ENCODE measurements at regions not wholly inside any gene's neighbourhood (a gene's known extent, or its start where the extent isn't known, plus 50 kb on each side); places are given as distances from the start of the nearest gene placed in this dataset.
"Not testable (repeated sequence)": the region's sequence is repeated elsewhere in the genome, so short reads cannot be mapped to it uniquely, and the experiment has no call there.

- H3K4me3 ChIP-seq, result no peak overlapping the region
- H3K9me3 ChIP-seq, result no peaks in the 10 kb centered on the region
- H3K4me1 ChIP-seq, result no peaks in the 10 kb centered on the region
- H3K27ac ChIP-seq, result no peak overlapping the region
- no peaks in the 10 kb centered on the region for H3K36me3 ChIP-seq
- no peak for TF ChIP-seq POLR2A (IDR thresholded peaks at IDR 0.05)
- TF ChIP-seq CTCF (IDR thresholded peaks at IDR 0.05), result no peak
- no peak for DNase-seq
- no peaks in the 10 kb centered on the region for H3K27me3 ChIP-seq
- WGBS, 2 donors, result 67 to 86% methylated on average over 4 of the region's 4 CpGs
- intact Hi-C loops (cut with DNase I), result no loop called here
Measured at GRCh38 chr12:58117667-58118066, 176.3 kb downstream of the ATP23 start.

GRCh38 chr12:58125761-58126160 is 184.4 kb downstream of the ATP23 start:
- H3K36me3 ChIP-seq; H3K27ac ChIP-seq; H3K9me3 ChIP-seq; H3K4me3 ChIP-seq; intact Hi-C loops (cut with DNase I); H3K4me1 ChIP-seq; H3K27me3 ChIP-seq; DNase-seq: not testable (repeated sequence)

GRCh38 chr12:58131986-58132755 is 190.8 kb downstream of the ATP23 start:
- 81 to 90% methylated on average over 5 of the region's 5 CpGs for WGBS, 2 donors
- Histone ChIP-seq H3K4me3 (no peak overlapping the region), H3K9me3 (peaks cover 0 to 1% (median 0%) of the 10 kb centered on the region in 3 donors), H3K36me3 (no peaks in the 10 kb centered on the region), H3K27me3 (no peaks in the 10 kb centered on the region), H3K4me1 (no peaks in the 10 kb centered on the region), H3K27ac (no peak overlapping the region)
- intact Hi-C loops (cut with DNase I), result no loop called here
- TF ChIP-seq POLR2A (IDR thresholded peaks at IDR 0.05), result no peak
- no peak for TF ChIP-seq CTCF (IDR thresholded peaks at IDR 0.05)
- DNase-seq, result no peak

- DNase-seq, result no peak
- TF ChIP-seq POLR2A (IDR thresholded peaks at IDR 0.05), result no peak
- TF ChIP-seq CTCF (IDR thresholded peaks at IDR 0.05), result no peak
- 68 to 80% methylated on average over 2 of the region's 2 CpGs for WGBS, 2 donors
- intact Hi-C loops (cut with DNase I), result no loop called here
- peaks cover 0 to 9% (median 0%) of the 10 kb centered on the region in 3 donors for H3K4me1 ChIP-seq
- H3K27ac ChIP-seq, result no peak overlapping the region
- H3K9me3 ChIP-seq, result peaks cover 0 to 6% (median 0%) of the 10 kb centered on the region in 3 donors
- H3K27me3 ChIP-seq, result no peaks in the 10 kb centered on the region
- no peak overlapping the region for H3K4me3 ChIP-seq
- H3K36me3 ChIP-seq, result no peaks in the 10 kb centered on the region
Measured at GRCh38 chr12:58138424-58138823, 197.1 kb downstream of the ATP23 start.

- H3K27me3 ChIP-seq, result no peaks in the 10 kb centered on the region
- WGBS, 2 donors, result 40 to 43% methylated on average over 1 of the region's 1 CpG
- intact Hi-C loops (cut with DNase I), result no loop called here
Measured at GRCh38 chr12:58139894-58140293, 198.5 kb downstream of the ATP23 start.

More at GRCh38 chr12:58139894-58140293, 198.5 kb downstream of the ATP23 start:
- Histone ChIP-seq H3K9me3 (peaks cover 0 to 6% (median 0%) of the 10 kb centered on the region in 3 donors), H3K4me1 (peaks cover 0 to 12% (median 0%) of the 10 kb centered on the region in 3 donors), H3K4me3 (no peak overlapping the region), H3K36me3 (no peaks in the 10 kb centered on the region), H3K27ac (no peak overlapping the region)
- TF ChIP-seq CTCF (IDR thresholded peaks at IDR 0.05) (no peak), POLR2A (IDR thresholded peaks at IDR 0.05) (no peak)
- DNase-seq, result no peak

Measured in esophagus squamous epithelium (tissue), 5 donors.